GM18907 (cell line): ENCODE measurements at regions not wholly inside any gene's neighbourhood (a gene's known extent, or its start where the extent isn't known, plus 50 kb on each side); places are given as distances from the start of the nearest gene placed in this dataset.

Experiments used
- ATAC-seq: cut with Tn5 transposase; IDR thresholded peaks from one replicate; pipeline ENCODE4 v1.9.1; 2021; ENCODE audit warnings: mild to moderate bottlenecking, moderate library complexity; ENCODE audit not compliant: unreplicated experiment

- no peak for ATAC-seq
These were observed 283.0 kb downstream of the GASK1B start for GRCh38 chr4:157889788-157890187.

DNA sequence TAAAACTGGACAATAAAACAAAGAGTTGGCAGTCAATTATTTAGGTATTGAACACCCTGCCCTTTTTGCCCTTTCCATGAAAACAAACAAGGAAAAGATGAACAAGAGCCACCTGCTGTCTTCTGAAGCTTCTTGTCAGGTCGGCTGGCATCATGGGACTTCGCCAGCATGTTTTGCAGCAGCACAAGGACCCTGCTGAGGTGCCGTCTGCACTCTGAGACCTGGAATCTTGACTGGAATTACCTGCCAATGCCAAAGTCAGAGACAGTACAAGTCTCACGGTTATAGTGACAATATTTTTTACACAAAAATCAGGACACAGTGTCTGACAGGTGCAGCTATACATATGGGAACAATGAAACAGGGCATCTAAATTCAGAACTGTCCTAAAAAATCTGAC lies 284.5 kb downstream of the GASK1B start:
- ATAC-seq, result no peak

DNA sequence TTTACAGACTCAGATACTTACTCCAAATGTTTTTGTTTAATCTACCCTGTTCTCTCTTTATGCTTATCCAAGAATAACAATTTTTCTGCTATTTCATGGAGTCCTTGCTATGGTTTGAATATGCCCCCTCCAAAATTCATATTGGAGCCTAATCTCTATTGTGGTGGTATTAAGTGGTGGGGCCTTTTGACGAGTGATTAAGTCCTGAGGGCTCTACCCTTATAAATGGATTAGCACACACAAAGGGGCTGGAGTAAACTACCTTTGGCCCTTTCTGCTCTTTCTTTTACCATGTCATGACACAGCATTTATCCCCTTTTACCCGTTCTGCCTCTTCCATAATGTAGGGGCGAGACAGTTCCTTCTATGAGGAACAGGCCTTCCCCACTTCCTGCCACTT lies 285.5 kb downstream of the GASK1B start:
- no peak for ATAC-seq

DNA sequence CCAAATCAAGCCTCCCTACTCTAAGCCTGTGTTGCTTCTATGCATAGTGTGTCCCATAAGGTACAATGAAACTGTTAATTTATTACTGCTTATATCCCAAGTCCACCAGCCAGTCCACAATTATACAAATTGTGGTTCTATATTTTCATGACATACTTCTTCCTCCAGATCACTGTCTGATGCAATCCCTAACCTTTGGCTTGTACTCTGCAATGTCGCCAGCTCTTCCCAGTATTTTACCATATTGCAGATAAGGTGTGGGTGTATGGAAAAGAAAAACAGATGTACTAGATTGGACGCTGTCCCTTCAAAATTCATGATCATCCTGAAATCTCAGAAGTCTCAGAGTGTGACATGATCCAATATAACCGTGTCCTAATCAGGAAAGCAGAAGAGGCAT lies 286.2 kb downstream of the GASK1B start:
- no peak for ATAC-seq

- no peak for ATAC-seq
These were observed 287.0 kb downstream of the GASK1B start for GRCh38 chr4:157885811-157886210.

- no peak for ATAC-seq
These were observed 289.9 kb downstream of the GASK1B start for GRCh38 chr4:157882901-157883300.

GRCh38 chr4:157880761-157881160 lies 292.1 kb downstream of the GASK1B start:
- ATAC-seq, result no peak

DNA sequence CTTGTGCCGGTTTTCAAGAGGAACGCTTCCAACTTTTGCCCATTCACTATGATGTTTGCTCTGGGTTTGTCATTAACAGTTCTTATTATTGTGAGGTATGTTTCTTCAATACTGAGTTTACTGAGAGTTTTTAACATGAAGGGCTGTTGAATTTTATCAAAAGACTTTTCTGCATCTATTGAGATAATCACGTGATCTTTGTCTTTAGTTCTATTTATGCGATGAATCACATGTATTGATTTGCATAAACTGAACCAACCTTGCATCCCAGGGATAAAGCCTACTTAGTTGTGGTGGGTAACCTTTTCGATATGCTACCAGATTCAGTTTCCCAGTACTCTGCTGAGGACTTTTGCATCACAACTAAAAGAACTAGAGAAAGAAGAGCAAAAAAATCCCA lies 318.0 kb downstream of the GASK1B start:
- no peak for ATAC-seq

DNA sequence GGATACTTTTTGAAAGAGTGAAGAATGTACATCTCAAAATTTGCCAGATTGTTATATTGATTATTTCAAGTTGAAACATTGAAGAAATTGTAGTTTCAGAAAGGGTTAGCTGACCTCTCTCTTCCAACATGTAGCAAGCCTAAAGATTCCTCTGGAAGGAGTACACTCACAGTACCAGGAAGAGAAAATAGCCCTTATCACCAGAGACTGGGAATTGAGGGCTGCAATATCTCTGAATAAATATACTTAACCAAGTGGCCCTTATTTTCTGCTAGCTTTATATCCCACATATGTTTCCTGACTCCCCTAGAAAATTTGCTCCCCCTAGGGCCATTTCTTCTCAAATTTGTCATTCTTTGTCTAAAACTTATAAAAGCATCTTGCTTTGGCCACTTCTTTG lies 332.2 kb downstream of the GASK1B start:
- no peak for ATAC-seq

DNA sequence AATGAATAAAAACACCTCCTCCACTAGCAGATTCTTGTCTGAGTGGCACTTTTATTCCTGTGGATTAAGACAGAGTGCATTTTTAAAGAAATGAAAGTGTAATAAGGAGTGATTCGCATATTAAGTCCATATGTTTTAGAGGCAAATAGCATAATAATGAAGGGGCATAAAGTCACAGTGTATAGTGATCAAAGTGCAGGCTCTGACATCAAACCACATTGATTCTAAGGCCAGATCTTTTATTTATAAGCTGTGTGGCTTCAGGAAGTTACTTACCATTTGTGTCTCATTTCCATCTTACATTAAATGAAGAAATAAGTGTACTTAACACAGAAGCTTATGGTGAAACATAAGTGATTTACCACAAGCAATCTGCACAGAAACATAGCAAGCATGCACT lies 332.8 kb downstream of the GASK1B start:
- no peak for ATAC-seq

DNA sequence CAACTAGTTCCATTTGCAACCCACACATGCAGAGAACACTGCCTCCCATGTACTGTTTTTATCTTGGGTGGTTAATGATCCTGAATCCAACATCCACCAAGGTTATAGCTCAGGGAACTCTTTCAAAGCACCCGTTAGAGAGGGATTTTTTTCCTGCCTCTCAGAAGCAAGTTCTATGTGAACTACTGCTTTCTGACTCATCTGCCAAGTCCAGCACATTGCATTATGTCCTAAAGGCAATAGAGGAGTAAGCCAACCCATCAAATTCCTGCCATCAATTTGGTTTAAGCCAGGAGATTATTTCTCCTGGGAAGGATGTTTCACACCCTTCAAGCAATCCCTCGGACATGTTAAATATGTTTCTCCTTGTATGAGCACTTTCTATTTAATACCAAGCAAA lies 334.5 kb downstream of the GASK1B start:
- ATAC-seq, result no peak

DNA sequence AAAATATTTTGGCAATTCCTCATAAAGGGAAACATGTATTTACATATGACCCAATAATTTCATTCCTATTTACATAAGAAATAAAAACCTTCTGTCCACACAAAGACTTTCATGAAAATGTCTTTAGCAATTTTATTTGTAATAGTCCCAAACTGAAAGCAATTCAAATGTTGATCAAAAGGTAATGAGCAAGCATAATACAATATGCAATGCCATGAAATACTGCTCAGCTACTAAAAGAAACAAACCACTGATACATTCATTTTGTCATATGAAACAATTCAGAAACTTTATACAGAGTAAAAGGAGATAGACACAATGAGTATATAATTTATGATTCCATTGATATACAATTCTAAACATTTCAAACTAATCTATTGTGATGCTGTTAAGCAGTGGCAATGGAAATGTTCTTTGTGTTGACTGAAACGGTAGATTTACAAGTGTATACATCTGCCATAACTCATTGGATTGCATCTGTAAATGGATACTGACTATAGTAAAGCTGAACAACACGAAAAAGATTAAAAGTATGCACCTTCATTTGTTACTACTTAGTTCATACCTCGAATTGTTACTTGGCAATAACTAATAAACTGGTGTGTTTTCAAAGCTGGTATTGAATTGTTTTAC lies 335.6 kb downstream of the GASK1B start:
- ATAC-seq, result no peak

- no peak for ATAC-seq
These were observed 340.2 kb downstream of the GASK1B start for GRCh38 chr4:157832596-157832995.

DNA sequence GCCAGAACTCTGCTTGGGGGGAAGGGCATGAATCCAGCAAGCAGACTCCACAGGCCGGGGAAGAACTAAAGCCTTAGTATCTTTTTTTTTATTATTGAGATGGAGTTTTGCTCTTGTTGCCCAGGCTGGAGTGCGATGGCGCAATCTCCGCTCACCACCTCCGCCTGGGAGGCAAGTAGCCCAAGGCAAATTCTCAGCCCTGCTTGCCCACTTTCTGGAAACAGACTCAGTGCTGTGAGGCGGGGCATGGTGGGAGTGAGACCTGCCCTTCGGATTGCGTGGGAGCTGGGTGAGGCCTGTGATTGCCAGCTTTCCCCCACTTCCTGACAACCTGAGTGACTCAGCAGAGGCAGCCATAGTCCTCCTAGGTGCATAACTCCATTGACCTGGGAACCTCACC lies 348.8 kb downstream of the GASK1B start:
- ATAC-seq, result no peak

DNA sequence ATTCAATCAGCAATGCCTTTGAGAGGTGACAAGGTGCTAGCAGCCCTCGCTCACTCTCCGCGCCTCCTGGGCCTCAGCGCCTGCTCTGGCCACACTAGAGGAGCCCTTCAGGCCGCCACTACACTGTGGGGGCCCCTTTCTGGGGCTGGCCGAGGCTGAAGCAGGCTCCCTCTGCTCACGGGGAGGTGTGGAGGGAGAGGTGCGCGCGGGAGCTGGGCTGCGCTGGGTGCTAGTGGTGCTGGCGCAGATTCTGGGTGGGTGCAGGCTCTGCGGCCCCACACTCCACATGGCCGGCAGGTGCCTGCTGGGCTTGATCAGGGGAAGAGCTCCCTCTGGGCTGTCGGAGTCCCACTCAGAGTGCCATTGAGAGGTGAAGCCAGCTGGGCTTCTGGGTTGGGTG lies 351.0 kb downstream of the GASK1B start:
- ATAC-seq, result no peak

GRCh38 chr4:157819693-157820464 lies 352.9 kb downstream of the GASK1B start:
- no peak for ATAC-seq

DNA sequence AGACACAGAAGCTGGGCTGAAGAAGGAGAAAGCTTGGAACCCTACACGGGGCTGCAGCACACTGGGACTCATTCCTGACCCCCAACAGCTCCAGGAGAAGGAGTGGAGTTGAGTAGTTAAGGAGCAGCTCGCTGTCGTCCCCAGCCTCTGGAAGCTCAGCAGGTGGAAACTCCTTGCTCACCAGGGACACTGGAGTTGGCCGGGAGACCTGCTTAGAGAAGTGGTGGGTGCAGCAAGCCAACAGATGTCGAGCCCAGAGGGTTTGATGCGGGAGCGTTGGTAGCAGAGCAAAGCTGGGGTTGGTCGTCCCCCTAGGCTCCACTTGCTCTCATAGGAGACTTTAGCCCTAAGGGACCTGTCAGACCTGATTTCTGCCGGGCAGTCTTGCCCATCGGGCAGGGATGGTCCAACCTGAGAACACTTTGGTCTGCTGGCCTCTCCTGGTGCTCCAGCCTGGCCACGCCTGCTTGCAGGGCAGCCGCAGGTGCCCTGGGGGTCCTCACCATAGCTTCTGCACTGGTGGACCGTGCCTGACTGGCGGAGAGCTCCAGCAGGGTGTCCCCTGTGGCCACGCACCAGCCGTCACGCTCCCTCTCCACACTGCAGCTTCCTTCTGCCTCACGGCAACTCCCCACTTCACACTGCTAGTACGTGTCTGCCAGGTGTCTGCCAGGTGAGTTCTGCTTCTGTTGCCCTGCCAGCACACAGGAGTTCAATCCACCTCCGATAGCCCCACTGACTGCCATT lies 353.7 kb downstream of the GASK1B start:
- ATAC-seq, result no peak

DNA sequence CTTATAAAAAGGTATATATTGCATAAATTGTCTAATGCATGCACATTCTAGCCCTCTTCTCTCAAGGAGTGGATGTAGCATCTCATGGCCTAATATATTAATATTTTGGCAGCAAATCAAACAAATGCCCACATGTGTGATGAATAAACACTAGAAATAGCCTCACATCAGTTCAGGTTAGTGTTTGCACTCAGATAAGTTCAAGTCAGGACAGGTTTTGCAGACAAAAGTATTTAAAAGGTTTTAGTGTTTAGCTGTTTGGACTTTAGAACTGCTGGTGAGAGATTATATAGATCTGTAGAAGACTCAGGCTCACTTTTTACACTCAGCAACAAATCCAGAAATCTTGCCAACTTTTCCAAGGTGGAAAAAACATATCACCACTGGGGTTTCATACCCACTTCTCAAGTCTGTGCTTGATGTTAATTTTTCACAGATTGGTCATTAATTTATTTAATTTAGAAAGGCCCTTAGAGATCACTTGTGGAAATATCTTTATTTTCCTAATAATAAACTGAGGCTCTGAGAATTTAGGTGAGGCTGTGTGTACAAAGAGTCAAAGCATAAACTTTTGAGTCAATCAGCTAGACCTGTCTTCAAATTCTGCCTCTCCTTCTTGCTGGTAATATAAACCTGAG lies 362.6 kb downstream of the GASK1B start:
- ATAC-seq, result no peak

DNA sequence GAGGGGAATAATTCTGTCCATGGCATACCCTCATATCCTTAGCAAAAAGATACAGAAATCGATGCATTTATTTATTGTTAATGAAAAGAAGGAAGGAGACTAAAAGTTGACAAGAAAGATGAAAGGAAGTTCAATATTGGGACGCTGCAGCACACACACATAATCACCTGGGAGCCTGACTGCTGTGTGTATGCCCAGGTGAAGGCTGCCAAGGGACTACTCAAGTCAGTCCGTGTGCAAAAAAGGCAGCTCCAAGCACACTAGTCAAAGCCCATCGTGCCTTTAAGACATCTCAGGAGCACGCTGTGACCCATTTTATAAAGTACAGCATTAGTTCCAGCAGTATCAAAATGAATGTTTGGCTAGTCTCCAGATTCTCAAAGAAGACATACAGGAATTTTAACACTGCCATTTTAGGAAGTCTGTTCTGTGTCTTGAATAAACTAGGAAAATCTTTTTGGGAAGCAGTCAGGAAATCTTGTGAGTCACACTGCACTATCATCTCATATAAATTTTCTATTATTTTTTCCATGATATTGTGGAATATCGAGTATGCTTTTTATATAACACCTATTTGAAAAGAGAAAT lies 363.9 kb downstream of the GASK1B start:
- no peak for ATAC-seq

DNA sequence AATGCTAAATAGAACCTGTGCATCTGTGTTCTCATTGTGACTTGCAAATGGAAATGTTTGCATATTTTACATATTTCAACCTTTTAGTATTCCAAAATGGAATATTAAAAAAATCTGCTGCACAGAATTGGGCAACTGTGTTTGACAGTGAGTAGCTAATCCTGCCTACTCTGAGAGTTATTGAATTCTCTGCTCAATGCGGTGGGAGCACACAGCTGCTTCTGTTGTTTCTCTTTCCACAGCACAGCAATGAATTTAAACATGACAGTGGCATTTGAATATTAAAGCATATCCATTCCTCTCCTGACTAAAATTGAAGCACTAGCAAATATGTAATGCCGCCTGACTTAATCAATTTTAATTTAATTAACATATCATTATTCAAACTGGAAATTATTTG lies 366.6 kb downstream of the GASK1B start:
- ATAC-seq, result no peak

DNA sequence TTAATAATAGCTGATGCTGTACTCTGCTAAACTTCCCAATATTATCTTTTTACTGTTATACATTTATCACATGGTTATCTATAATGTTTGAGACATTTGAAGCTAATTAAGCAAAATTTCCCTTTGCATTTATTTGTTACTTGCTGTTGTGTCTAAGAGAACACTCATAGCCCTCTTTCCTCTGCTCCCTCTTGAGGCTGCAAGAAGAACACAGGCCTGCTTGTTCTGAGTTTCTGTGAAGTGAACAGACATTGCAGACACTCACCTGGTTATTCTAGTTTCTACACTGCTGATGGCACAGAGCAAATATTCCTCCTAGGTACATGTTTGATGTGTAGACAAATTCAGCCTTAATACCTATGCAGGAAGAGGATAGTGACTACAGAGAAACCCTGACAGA lies 367.8 kb downstream of the GASK1B start:
- ATAC-seq, result no peak
